ENCODE measurements at regions not wholly inside any gene's neighbourhood (a gene's known extent, or its start where the extent isn't known, plus 50 kb on each side); places are given as distances from the start of the nearest gene placed in this dataset.
A peak's percentile ranks its signal among the peaks of the same experiment; 100 is the strongest.

GRCh38 chr3:8205881-8206280 lies 295.7 kb upstream of the LMCD1 start:
- DNase-seq: no peak
- H3K4me3 ChIP-seq: no peak overlapping the region
- H3K9me3 ChIP-seq: no peaks in the 10 kb centered on the region
- TF ChIP-seq POLR2A (IDR thresholded peaks at IDR 0.05): no peak
- TF ChIP-seq CTCF (IDR thresholded peaks at IDR 0.05): no peak
- no peaks in the 10 kb centered on the region for H3K27me3 ChIP-seq
- intact Hi-C loops (cut with DNase I): no loop called here
- H3K27ac ChIP-seq: peak overlapping the region in 2 of 4 donors; percentile 48 to 71
- no peaks in the 10 kb centered on the region for H3K36me3 ChIP-seq
- H3K4me1 ChIP-seq: peaks cover 0 to 28% (median 0%) of the 10 kb centered on the region in 3 donors
- 25 to 27% methylated on average over 2 of the region's 2 CpGs for WGBS, 2 donors

GRCh38 chr3:8206971-8207617 lies 294.5 kb upstream of the LMCD1 start:
- no peaks in the 10 kb centered on the region for H3K9me3 ChIP-seq
- H3K36me3 ChIP-seq: no peaks in the 10 kb centered on the region
- intact Hi-C loops (cut with DNase I): no loop called here
- H3K4me1 ChIP-seq: peaks cover 0 to 28% (median 0%) of the 10 kb centered on the region in 3 donors
- WGBS, 2 donors: 51 to 58% methylated on average over 3 of the region's 3 CpGs
- no peak for TF ChIP-seq POLR2A (IDR thresholded peaks at IDR 0.05)
- no peak for TF ChIP-seq CTCF (IDR thresholded peaks at IDR 0.05)
- H3K27me3 ChIP-seq: no peaks in the 10 kb centered on the region
- no peak overlapping the region for H3K4me3 ChIP-seq
- DNase-seq: no peak
- no peak overlapping the region for H3K27ac ChIP-seq

- no peaks in the 10 kb centered on the region for H3K27me3 ChIP-seq
- TF ChIP-seq CTCF (IDR thresholded peaks at IDR 0.05) (no peak), POLR2A (IDR thresholded peaks at IDR 0.05) (no peak)
- peaks cover 0 to 9% (median 0%) of the 10 kb centered on the region in 3 donors for H3K4me1 ChIP-seq
- H3K36me3 ChIP-seq: no peaks in the 10 kb centered on the region
- intact Hi-C loops (cut with DNase I): no loop called here
- H3K27ac ChIP-seq: no peak overlapping the region
- no peak for DNase-seq
- WGBS, 2 donors: 50 to 58% methylated on average over 2 of the region's 2 CpGs
- H3K9me3 ChIP-seq: no peaks in the 10 kb centered on the region
- no peak overlapping the region for H3K4me3 ChIP-seq
Measured at GRCh38 chr3:8210882-8211341, 290.7 kb upstream of the LMCD1 start.

GRCh38 chr3:8212794-8213193 lies 288.8 kb upstream of the LMCD1 start:
- TF ChIP-seq POLR2A (IDR thresholded peaks at IDR 0.05) (no peak), CTCF (IDR thresholded peaks at IDR 0.05) (no peak)
- Histone ChIP-seq H3K4me3 (no peak overlapping the region), H3K27me3 (no peaks in the 10 kb centered on the region), H3K4me1 (no peaks in the 10 kb centered on the region), H3K36me3 (no peaks in the 10 kb centered on the region), H3K9me3 (no peaks in the 10 kb centered on the region), H3K27ac (no peak overlapping the region)
- DNase-seq: no peak
- intact Hi-C loops (cut with DNase I): no loop called here
- WGBS, 2 donors: 71 to 80% methylated on average over 4 of the region's 4 CpGs

GRCh38 chr3:8213286-8213685 lies 288.3 kb upstream of the LMCD1 start:
- H3K4me3 ChIP-seq: no peak overlapping the region
- H3K4me1 ChIP-seq: no peaks in the 10 kb centered on the region
- no peak overlapping the region for H3K27ac ChIP-seq
- H3K9me3 ChIP-seq: no peaks in the 10 kb centered on the region
- WGBS, 2 donors: 88 to 100% methylated on average over 1 of the region's 1 CpG
- DNase-seq: no peak
- H3K27me3 ChIP-seq: no peaks in the 10 kb centered on the region
- H3K36me3 ChIP-seq: no peaks in the 10 kb centered on the region
- TF ChIP-seq POLR2A (IDR thresholded peaks at IDR 0.05) (no peak), CTCF (IDR thresholded peaks at IDR 0.05) (no peak)
- intact Hi-C loops (cut with DNase I): no loop called here
